GM19463 (cell line): ENCODE measurements at regions not wholly inside any gene's neighbourhood (a gene's known extent, or its start where the extent isn't known, plus 50 kb on each side); places are given as distances from the start of the nearest gene placed in this dataset.

Experiments used
- ATAC-seq: cut with Tn5 transposase; IDR thresholded peaks from one replicate; pipeline ENCODE4 v1.9.1; 2021; ENCODE audit warnings: mild to moderate bottlenecking, moderate library complexity; ENCODE audit not compliant: unreplicated experiment

- ATAC-seq = no peak
Observed at GRCh38 chr2:51120754-51121280, 88.9 kb upstream of the NRXN1 start.

GRCh38 chr2:51111532-51111931 lies 79.6 kb upstream of the NRXN1 start:
- ATAC-seq = no peak

GRCh38 chr2:51108794-51109193 lies 76.9 kb upstream of the NRXN1 start:
- no peak for ATAC-seq

GRCh38 chr2:51107841-51108240 lies 75.9 kb upstream of the NRXN1 start:
- no peak for ATAC-seq

- ATAC-seq = no peak
Observed at GRCh38 chr2:51105811-51106210, 73.9 kb upstream of the NRXN1 start.

- no peak for ATAC-seq
Observed at GRCh38 chr2:51103205-51103604, 71.3 kb upstream of the NRXN1 start.

- ATAC-seq = no peak
Observed at GRCh38 chr2:51093016-51093415, 61.1 kb upstream of the NRXN1 start.

- ATAC-seq = no peak
Observed at GRCh38 chr2:51085420-51086068, 53.6 kb upstream of the NRXN1 start.

- no peak for ATAC-seq
Observed at GRCh38 chr2:51084750-51085149, 52.8 kb upstream of the NRXN1 start.
